Mammary epithelial cell (primary cell): ENCODE measurements at regions not wholly inside any gene's neighbourhood (a gene's known extent, or its start where the extent isn't known, plus 50 kb on each side); places are given as distances from the start of the nearest gene placed in this dataset.

Experiments
- CTCF ChIP-seq, 2 donors: IDR thresholded peaks in 1 of 2; conservative IDR thresholded peaks in 1 of 2; 2 replicates each; pipeline ENCODE4 v1.5.1; 2011 to 2012; ENCODE audit warnings: inconsistent platforms in 2 of 2, low read length in 2 of 2, mild to moderate bottlenecking in 2 of 2, control low read depth in 1 of 2, low read depth in 1 of 2; ENCODE audit not compliant: insufficient read depth in 1 of 2; ENCODE audit errors: extremely low read depth in 1 of 2
- EZH2 ChIP-seq: IDR thresholded peaks from 2 replicates; pipeline ENCODE4 v1.6.1; 2012; ENCODE audit warnings: low read length, inconsistent platforms, borderline replicate concordance

DNA sequence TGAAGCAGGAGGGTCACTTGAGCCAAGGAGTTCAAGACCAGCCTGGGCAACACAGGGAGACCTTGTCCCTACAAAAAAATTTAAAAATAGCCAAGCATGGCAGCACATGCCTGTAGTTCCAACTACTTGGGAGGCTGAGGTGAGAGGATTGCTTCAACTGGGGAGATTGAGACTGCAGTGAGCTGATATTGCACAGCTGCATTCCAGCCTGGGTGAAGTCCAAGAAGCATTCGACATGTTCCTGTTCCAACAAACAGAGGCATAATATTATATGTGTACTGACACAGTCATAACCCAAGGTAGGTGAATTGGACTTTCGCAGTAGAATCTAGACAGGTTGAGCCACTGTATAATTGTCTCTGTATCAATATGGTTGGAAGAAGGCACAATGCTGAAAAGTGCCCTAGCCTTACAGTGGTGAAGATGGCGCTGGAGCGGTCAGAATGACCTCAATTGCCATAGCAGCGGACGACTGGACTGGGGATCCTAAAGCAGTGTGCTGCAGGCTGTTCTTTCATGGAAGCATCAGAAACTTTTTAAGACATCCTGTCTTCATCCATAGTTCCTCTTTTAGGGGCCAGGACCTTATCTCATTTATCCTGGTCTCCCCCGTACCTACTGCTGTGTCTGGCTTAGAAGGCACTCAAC lies 112.0 kb upstream of the CLDN10 start:
- TF ChIP-seq CTCF (conservative IDR thresholded peaks at IDR 0.05 in 1 of 2, IDR thresholded peaks at IDR 0.05 in 1 of 2; ENCODE audit: extremely low read depth in 1 of 2, insufficient read depth in 1 of 2, low read depth in 1 of 2, low read length in 2 of 2) (no peak), EZH2 (no peak)
